SKM-1 (cell line): ENCODE measurements at regions not wholly inside any gene's neighbourhood (a gene's known extent, or its start where the extent isn't known, plus 50 kb on each side); places are given as distances from the start of the nearest gene placed in this dataset.
"Not testable (repeated sequence)": the region's sequence is repeated elsewhere in the genome, so short reads cannot be mapped to it uniquely, and the experiment has no call there.

ENCODE experiments used
- DNase-seq: peaks from one replicate; lab custom pipeline; 2025; ENCODE audit not compliant: unreplicated experiment; lab: John Stamatoyannopoulos, UW

GRCh38 chr13:65623148-65623547 lies 1607.0 kb downstream of the PCDH9 start:
- no peak for DNase-seq

GRCh38 chr13:65615506-65615905 lies 1614.6 kb downstream of the PCDH9 start:
- no peak for DNase-seq

- no peak for DNase-seq
These were observed 1617.1 kb downstream of the PCDH9 start for GRCh38 chr13:65613004-65613403.

GRCh38 chr13:65609350-65609749 lies 1620.8 kb downstream of the PCDH9 start:
- no peak for DNase-seq

GRCh38 chr13:65606622-65607021 lies 1623.5 kb downstream of the PCDH9 start:
- no peak for DNase-seq

- DNase-seq = no peak
These were observed 1624.7 kb downstream of the PCDH9 start for GRCh38 chr13:65605396-65605795.

GRCh38 chr13:65603160-65603559 lies 1627.0 kb downstream of the PCDH9 start:
- DNase-seq = no peak

- DNase-seq = no peak
These were observed 1628.3 kb downstream of the PCDH9 start for GRCh38 chr13:65601855-65602254.

- DNase-seq = no peak
These were observed 1629.4 kb downstream of the PCDH9 start for GRCh38 chr13:65600702-65601101.

GRCh38 chr13:65597839-65598818 lies 1632.0 kb downstream of the PCDH9 start:
- DNase-seq = no peak

- no peak for DNase-seq
These were observed 1634.2 kb downstream of the PCDH9 start for GRCh38 chr13:65595916-65596315.

- no peak for DNase-seq
These were observed 1635.8 kb downstream of the PCDH9 start for GRCh38 chr13:65594298-65594781.

GRCh38 chr13:65593298-65593874 lies 1636.8 kb downstream of the PCDH9 start:
- no peak for DNase-seq

- DNase-seq = no peak
These were observed 1637.4 kb downstream of the PCDH9 start for GRCh38 chr13:65592731-65593130.

GRCh38 chr13:65585346-65585745 lies 1644.8 kb downstream of the PCDH9 start:
- DNase-seq = no peak

GRCh38 chr13:65584126-65584525 lies 1646.0 kb downstream of the PCDH9 start:
- no peak for DNase-seq

- no peak for DNase-seq
These were observed 1648.0 kb downstream of the PCDH9 start for GRCh38 chr13:65582160-65582559.

GRCh38 chr13:65564561-65564960 lies 1665.6 kb downstream of the PCDH9 start:
- not testable (repeated sequence) for DNase-seq

GRCh38 chr13:65562305-65562704 lies 1667.8 kb downstream of the PCDH9 start:
- DNase-seq = no peak

GRCh38 chr13:65560936-65561335 lies 1669.2 kb downstream of the PCDH9 start:
- DNase-seq = no peak

- DNase-seq = no peak
These were observed 1674.2 kb downstream of the PCDH9 start for GRCh38 chr13:65555962-65556361.

- DNase-seq = no peak
These were observed 1676.9 kb downstream of the PCDH9 start for GRCh38 chr13:65553096-65553727.
